GM13977 (cell line): ENCODE measurements at regions not wholly inside any gene's neighbourhood (a gene's known extent, or its start where the extent isn't known, plus 50 kb on each side); places are given as distances from the start of the nearest gene placed in this dataset.
"Not testable (repeated sequence)": the region's sequence is repeated elsewhere in the genome, so short reads cannot be mapped to it uniquely, and the experiment has no call there.

ENCODE experiments used
- DNase-seq: peaks from one replicate; pipeline ENCODE4 v3.0.0; 2012; ENCODE audit warnings: low spot score
- CTCF ChIP-seq: IDR thresholded peaks from 2 replicates; pipeline ENCODE4 v1.5.1; 2012; ENCODE audit warnings: mild to moderate bottlenecking, control low read depth; ENCODE audit not compliant: insufficient read depth; ENCODE audit errors: extremely low read depth, missing control alignments
- in situ Hi-C: fragments of 300-500 bp; cut with MboI; formaldehyde crosslinking; loops from one replicate; pipeline ENCODE4 v1.12.0; 2022; ENCODE audit warnings: low sequenced_read_pairs, low pct_unique_long_range_greater_than_20kb, mixed read lengths, inconsistent platforms; ENCODE audit not compliant: unreplicated experiment

- in situ Hi-C loops, result loop anchor here (25.0 kb wide), 1 partner anchor 388 kb away; no protein-coding TSS in a partner anchor
- DNase-seq, result no peak
- no peak for TF ChIP-seq CTCF
Observed at GRCh38 chr11:45374653-45375059, 88.5 kb upstream of the SYT13 start.

GRCh38 chr11:45374130-45374529 is 88.0 kb upstream of the SYT13 start:
- no peak for DNase-seq
- TF ChIP-seq CTCF, result no peak
- in situ Hi-C loops, result no loop called here

- TF ChIP-seq CTCF, result no peak
- in situ Hi-C loops, result no loop called here
- DNase-seq, result no peak
Observed at GRCh38 chr11:45373506-45374035, 87.4 kb upstream of the SYT13 start.

- in situ Hi-C loops, DNase-seq: not testable (repeated sequence)
Observed at GRCh38 chr11:45372414-45372813, 86.3 kb upstream of the SYT13 start.

- peak; percentile 87 for TF ChIP-seq CTCF
- peak; percentile 77 for DNase-seq
- in situ Hi-C loops, result no loop called here
Observed at GRCh38 chr11:45371251-45372115, 85.3 kb upstream of the SYT13 start.

GRCh38 chr11:45369313-45369712 is 83.2 kb upstream of the SYT13 start:
- DNase-seq, result no peak
- in situ Hi-C loops, result no loop called here
- no peak for TF ChIP-seq CTCF

- no peak for TF ChIP-seq CTCF
- in situ Hi-C loops, result no loop called here
- no peak for DNase-seq
Observed at GRCh38 chr11:45368697-45369096, 82.6 kb upstream of the SYT13 start.
